KMS-11 (cell line): ENCODE measurements at regions not wholly inside any gene's neighbourhood (a gene's known extent, or its start where the extent isn't known, plus 50 kb on each side); places are given as distances from the start of the nearest gene placed in this dataset.

Experiments
- H2AFZ ChIP-seq: fragments of 200-600 bp; sonication (generic); 2 replicates; pipeline ENCODE4 v1.6.1; 2016; ENCODE audit warnings: antibody characterized with exemption, mixed run types, low read depth
- H3K27ac ChIP-seq: fragments of 200-600 bp; sonication (generic); 2 replicates; pipeline ENCODE4 v1.6.1; 2016; ENCODE audit warnings: mild to moderate bottlenecking, mixed run types
- H3K27me3 ChIP-seq: fragments of 200-600 bp; sonication (generic); 2 replicates; pipeline ENCODE4 v1.6.1; 2017; ENCODE audit warnings: mild to moderate bottlenecking, low read depth, mixed run types, moderate library complexity; ENCODE audit not compliant: insufficient read depth
- H3K36me3 ChIP-seq: fragments of 200-600 bp; sonication (generic); 2 replicates; pipeline ENCODE4 v1.6.1; 2017; ENCODE audit warnings: mild to moderate bottlenecking, mixed run types; ENCODE audit not compliant: insufficient read depth
- H3K4me1 ChIP-seq: fragments of 200-600 bp; sonication (generic); 2 replicates; pipeline ENCODE4 v1.6.1; 2016; ENCODE audit warnings: mild to moderate bottlenecking, low read depth, mixed run types; ENCODE audit not compliant: poor library complexity, severe bottlenecking
- H3K4me2 ChIP-seq: fragments of 200-600 bp; sonication (generic); 2 replicates; pipeline ENCODE4 v1.7.0; 2016; ENCODE audit warnings: mild to moderate bottlenecking, mixed run types
- H3K4me3 ChIP-seq: fragments of 200-600 bp; sonication (generic); IDR thresholded peaks from 2 replicates; pipeline ENCODE4 v1.6.1; 2017; ENCODE audit warnings: low read depth, low read length, mixed read lengths; ENCODE audit not compliant: insufficient read depth
- H3K79me2 ChIP-seq: fragments of 200-600 bp; sonication (generic); 2 replicates; pipeline ENCODE4 v1.6.1; 2016; ENCODE audit warnings: low read depth, mixed run types; ENCODE audit not compliant: insufficient read depth
- H3K9ac ChIP-seq: fragments of 200-600 bp; sonication (generic); 2 replicates; pipeline ENCODE4 v1.6.1; 2016; ENCODE audit warnings: mild to moderate bottlenecking, mixed run types
- H4K20me1 ChIP-seq: fragments of 200-600 bp; sonication (generic); 2 replicates; pipeline ENCODE4 v1.6.1; 2016; ENCODE audit warnings: mild to moderate bottlenecking, mixed run types; ENCODE audit not compliant: insufficient read depth
- TF ChIP-seq, protein P1 (sequence below): fragments of 200-600 bp; sonication (generic); conservative IDR thresholded peaks from 2 replicates; pipeline ENCODE4 v1.6.1; 2017; ENCODE audit warnings: low read depth, mild to moderate bottlenecking, antibody characterized with exemption, low read length, moderate library complexity, mixed read lengths

- H3K27ac ChIP-seq = no peak overlapping the region
- no peak overlapping the region for H2AFZ ChIP-seq
- H3K4me1 ChIP-seq = no peaks in the 10 kb centered on the region
- no peaks in the 10 kb centered on the region for H3K27me3 ChIP-seq
- no peaks in the 10 kb centered on the region for H4K20me1 ChIP-seq
- TF ChIP-seq, protein P1, sequence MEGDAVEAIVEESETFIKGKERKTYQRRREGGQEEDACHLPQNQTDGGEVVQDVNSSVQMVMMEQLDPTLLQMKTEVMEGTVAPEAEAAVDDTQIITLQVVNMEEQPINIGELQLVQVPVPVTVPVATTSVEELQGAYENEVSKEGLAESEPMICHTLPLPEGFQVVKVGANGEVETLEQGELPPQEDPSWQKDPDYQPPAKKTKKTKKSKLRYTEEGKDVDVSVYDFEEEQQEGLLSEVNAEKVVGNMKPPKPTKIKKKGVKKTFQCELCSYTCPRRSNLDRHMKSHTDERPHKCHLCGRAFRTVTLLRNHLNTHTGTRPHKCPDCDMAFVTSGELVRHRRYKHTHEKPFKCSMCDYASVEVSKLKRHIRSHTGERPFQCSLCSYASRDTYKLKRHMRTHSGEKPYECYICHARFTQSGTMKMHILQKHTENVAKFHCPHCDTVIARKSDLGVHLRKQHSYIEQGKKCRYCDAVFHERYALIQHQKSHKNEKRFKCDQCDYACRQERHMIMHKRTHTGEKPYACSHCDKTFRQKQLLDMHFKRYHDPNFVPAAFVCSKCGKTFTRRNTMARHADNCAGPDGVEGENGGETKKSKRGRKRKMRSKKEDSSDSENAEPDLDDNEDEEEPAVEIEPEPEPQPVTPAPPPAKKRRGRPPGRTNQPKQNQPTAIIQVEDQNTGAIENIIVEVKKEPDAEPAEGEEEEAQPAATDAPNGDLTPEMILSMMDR = no peak
- no peak overlapping the region for H3K4me3 ChIP-seq
- no peaks in the 10 kb centered on the region for H3K79me2 ChIP-seq
- no peaks in the 10 kb centered on the region for H3K36me3 ChIP-seq
- H3K4me2 ChIP-seq = no peak overlapping the region
- no peak overlapping the region for H3K9ac ChIP-seq
Observed at GRCh38 chr13:92974905-92975429, 251.6 kb upstream of the GPC6 start.

- Histone ChIP-seq H3K36me3 (no peaks in the 10 kb centered on the region), H3K4me2 (no peak overlapping the region), H3K4me3 (no peak overlapping the region), H3K4me1 (no peaks in the 10 kb centered on the region), H3K27me3 (no peaks in the 10 kb centered on the region), H2AFZ (no peak overlapping the region), H4K20me1 (no peaks in the 10 kb centered on the region), H3K27ac (no peak overlapping the region), H3K9ac (no peak overlapping the region), H3K79me2 (no peaks in the 10 kb centered on the region)
- TF ChIP-seq, protein P1 = no peak
Observed at GRCh38 chr13:92976657-92977056, 249.9 kb upstream of the GPC6 start.

DNA sequence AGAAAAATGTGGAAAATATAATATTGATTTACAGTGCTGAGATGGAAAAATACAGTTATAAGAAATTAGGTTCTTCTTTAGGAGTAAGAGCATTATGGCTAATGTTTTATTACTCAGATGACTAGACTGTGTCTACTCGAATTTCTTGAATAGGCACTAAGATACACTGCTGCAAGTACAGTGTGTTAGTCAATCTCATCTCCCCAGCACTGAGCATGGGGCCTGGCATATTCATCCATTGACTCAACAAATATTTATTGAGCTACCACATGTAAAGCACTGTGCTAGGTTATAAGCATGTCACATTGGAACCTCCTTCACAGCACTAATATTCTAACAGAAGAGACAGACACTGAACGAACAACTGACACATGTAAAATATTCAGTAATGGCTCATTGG, 242.5 kb upstream of the GPC6 start:
- Histone ChIP-seq H3K36me3 (no peaks in the 10 kb centered on the region), H3K4me1 (no peaks in the 10 kb centered on the region), H3K4me3 (no peak overlapping the region), H3K79me2 (no peaks in the 10 kb centered on the region), H2AFZ (no peak overlapping the region), H3K4me2 (no peak overlapping the region), H4K20me1 (no peaks in the 10 kb centered on the region), H3K27me3 (no peaks in the 10 kb centered on the region), H3K9ac (no peak overlapping the region), H3K27ac (no peak overlapping the region)
- TF ChIP-seq, protein P1 = no peak

DNA sequence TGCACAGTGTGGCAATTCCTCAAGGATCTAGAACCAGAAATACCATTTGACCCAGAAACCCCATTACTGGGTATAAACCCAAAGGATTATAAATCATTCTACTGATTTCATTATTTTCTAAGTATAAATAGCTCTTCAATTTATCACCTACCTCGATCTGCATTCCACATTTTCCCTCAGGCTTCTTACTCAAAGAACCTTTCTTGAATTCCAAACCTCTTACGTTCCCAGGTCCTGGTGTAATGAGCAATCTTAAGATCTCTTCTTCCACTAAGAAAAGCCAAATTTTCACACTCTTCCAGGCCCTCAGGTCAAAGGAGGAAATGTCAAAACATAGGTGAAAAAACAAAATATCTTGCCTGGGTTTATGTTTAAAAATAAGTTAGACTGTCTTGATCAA, 237.3 kb upstream of the GPC6 start:
- H3K4me2 ChIP-seq = no peak overlapping the region
- H3K9ac ChIP-seq = no peak overlapping the region
- no peak overlapping the region for H3K4me3 ChIP-seq
- H4K20me1 ChIP-seq = no peaks in the 10 kb centered on the region
- H3K27me3 ChIP-seq = no peaks in the 10 kb centered on the region
- H3K27ac ChIP-seq = no peak overlapping the region
- TF ChIP-seq, protein P1 = no peak
- no peak overlapping the region for H2AFZ ChIP-seq
- no peaks in the 10 kb centered on the region for H3K36me3 ChIP-seq
- H3K79me2 ChIP-seq = no peaks in the 10 kb centered on the region
- no peaks in the 10 kb centered on the region for H3K4me1 ChIP-seq
